GM04504 (cell line): ENCODE measurements at regions not wholly inside any gene's neighbourhood (a gene's known extent, or its start where the extent isn't known, plus 50 kb on each side); places are given as distances from the start of the nearest gene placed in this dataset.

Experiments
- DNase-seq: peaks from one replicate; pipeline ENCODE4 v3.0.0-alpha.2; 2012; ENCODE audit warnings: low read depth

DNA sequence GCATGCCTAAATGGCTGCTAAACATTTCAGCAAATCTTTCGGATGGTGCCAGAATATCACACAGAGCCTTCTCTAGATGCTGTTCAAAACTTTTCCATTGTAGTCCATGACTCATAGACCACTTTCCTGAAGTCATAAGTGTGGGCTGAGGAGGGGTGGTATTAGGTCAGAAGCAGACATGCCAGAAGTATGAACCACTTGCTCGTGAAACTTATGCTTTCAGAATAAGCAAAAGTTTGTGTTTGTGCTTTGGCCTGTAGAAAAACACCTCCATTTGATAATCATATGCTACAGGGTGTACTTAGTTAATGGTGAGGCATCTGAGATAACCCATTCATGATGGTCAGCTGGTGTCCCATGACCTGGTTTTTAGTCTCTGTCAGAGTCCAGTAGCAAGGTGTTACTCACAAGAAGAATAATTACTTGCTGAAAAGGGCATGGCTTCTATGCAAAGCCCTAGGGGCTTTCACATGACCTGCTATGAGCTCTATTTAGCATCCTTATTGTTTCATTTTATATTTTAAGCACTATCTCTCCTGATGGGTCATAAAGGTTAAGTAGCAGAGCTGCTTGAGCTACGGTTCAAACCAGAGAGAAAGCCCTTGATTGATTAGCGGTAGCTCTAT lies 183.1 kb upstream of the IVNS1ABP start:
- DNase-seq, result peak; percentile 71

- DNase-seq, result no peak
Observed at GRCh38 chr1:185498207-185498606, 181.2 kb upstream of the IVNS1ABP start.

DNA sequence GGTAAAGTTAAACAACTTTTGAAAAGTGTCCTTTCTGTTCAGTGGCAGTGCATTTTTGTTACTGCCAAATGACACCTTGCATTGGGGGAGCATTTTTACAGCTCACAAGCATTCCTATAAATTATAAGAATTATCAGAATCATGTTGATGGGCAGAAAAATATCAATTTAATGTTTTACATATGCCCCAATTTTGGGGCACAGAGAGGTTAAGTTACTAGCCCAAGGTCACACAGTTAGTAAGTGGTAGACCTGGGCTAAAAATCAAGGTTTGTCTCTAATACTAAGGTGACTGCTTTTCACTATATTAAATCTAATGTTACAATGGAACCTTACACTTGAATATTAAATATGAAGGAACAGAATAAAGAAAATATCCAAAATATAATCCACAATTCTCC lies 180.1 kb upstream of the IVNS1ABP start:
- DNase-seq, result no peak

- DNase-seq, result no peak
Observed at GRCh38 chr1:185495898-185496297, 178.9 kb upstream of the IVNS1ABP start.

DNA sequence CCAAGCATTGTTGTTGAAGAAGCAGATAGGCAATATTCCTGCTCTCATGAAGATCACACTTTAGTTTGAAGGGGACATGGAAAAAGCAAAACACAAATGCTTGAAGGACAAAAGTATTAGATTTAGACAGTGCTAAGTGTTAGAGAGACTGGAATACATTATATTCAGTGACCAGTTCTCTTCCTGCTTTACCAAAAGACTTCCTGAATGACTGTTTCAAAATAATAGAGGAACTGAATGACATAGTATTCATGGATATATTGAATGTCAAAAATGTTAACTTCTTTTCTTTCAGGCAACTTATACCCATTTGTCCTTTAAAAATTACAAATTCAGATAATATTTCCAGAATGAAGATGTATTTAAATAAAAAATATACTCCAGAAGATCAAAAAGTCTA lies 178.0 kb upstream of the IVNS1ABP start:
- DNase-seq, result no peak

DNA sequence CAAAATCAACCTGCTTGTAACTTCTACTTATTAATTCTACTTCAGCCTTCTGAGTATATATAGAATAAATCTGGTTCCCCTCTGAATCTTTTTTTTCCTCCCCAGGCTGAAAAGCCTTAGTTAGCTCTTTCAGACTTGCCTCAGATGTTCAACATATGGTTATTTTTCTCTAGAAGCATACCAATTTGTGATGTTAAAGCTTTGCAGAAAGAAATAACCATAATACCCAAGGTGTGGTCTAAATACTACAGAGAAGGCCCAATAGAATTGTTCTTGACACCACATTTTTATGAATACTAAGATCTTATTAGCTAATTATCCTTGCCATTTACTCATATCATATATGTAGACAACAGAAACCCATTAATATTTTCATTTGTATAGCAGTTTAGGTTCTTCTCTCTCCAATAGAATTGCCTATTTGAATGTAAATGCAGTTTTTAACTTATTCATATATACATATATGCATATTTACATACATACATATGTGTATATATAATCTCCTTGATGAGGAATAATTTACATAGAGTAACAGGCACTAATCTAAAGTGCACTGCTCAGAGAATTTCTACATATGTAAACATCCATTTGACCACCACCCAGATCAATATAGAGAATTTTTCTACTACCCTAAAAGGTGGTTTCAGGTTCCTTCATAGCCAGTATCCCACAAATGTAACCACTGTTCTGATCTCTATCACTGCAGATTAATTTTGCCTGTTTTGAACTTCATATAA lies 175.2 kb upstream of the IVNS1ABP start:
- DNase-seq, result no peak

DNA sequence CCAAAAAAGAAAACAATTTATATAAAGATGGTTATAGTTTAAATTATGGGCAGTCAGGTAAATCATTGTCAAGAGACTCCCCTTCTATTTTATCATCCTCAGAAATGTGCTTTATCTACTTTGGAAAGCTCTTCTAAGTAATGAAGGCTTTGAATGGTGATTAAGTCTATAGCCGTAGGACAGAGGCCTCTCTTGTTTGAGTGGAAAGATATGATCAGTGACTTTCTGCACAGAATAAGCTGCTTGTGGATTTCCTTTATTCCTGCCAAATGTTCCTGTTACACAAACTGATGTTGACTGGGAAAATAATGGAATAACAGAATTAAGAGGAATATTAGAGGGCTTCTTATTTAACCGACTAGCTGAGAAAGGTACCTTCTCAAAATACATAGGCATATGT lies 174.6 kb upstream of the IVNS1ABP start:
- DNase-seq, result no peak

DNA sequence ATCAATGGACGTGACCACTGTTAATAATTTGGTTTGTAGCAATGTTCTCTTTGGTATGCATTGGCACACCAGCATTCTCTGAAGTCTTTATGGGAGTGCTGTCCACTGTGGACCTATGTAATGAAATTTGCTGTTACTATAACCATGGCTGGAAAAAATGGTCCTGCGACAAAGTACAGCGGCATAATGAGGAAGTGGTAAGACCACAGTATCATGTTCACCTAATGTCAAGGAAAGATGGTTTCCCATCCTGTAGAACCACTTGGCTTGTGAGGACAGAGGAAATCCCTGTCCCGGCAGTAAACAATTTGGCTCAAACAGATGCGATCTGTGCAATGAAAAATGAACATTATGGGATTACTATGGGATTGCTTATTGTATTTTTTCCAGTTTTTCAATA lies 173.9 kb upstream of the IVNS1ABP start:
- DNase-seq, result no peak

DNA sequence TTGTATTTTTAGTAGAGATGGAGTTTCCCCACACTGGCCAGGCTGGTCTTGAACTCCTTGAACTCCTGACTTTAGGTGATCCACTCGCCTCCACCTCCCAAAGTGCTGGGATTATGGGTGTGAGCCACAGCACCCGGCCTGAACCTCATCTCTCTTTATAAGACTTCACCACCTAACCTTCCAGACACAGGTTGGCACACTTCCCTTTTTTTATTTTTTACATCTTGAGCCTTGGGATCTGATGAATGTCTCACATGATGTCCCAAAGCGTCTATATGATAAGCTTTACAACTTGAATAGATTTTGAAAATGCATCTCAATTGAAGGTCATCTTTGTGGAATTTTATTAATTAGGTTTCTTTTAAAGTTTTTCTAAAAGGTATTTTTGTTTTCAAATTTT lies 172.4 kb upstream of the IVNS1ABP start:
- DNase-seq, result no peak

- no peak for DNase-seq
Observed at GRCh38 chr1:185488808-185489207, 171.8 kb upstream of the IVNS1ABP start.

GRCh38 chr1:185487936-185488335 lies 170.9 kb upstream of the IVNS1ABP start:
- DNase-seq, result no peak

- no peak for DNase-seq
Observed at GRCh38 chr1:185487026-185487425, 170.0 kb upstream of the IVNS1ABP start.

- DNase-seq, result no peak
Observed at GRCh38 chr1:185486346-185486745, 169.3 kb upstream of the IVNS1ABP start.

- DNase-seq, result peak; percentile 93
Observed at GRCh38 chr1:185483664-185484450, 166.8 kb upstream of the IVNS1ABP start.

DNA sequence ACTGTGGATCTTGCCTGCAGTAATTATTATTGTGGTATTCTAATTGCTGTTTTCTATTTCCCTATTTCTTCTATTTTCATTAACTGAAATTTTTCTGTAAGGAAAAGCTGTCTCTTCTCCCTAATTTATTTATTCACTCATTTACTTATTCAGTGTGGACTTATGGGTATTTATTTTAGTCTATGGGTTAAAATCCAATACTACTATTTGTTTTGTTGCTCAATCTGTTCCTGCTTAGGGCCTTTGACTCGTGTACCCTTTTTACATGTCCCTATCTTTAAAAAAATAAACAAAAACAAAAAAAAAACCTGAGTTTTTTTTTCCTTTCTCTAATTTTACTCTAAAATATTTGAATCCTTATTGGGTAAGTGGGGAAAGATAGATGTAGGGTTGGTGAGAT lies 166.2 kb upstream of the IVNS1ABP start:
- no peak for DNase-seq

DNA sequence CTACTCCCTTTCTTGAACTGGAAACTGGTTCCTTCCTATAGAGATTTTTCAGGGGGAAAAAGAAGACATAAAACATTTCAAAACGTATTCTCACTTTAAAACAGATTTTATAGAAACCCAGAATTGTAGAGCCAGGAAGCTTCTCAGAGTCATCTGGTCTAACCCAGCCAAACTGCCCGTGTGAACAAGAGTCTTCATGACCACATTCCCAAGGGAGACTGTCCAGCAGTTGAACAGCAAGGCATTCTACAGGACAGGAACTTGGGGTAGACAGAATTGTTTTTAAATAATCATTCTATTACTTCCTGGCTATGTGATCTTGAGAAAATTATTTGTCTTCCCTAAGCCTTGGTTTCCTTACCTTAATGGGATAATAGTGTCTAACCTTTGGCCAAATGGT lies 163.5 kb upstream of the IVNS1ABP start:
- DNase-seq, result peak; percentile 29

GRCh38 chr1:185479796-185480195 lies 162.8 kb upstream of the IVNS1ABP start:
- no peak for DNase-seq

DNA sequence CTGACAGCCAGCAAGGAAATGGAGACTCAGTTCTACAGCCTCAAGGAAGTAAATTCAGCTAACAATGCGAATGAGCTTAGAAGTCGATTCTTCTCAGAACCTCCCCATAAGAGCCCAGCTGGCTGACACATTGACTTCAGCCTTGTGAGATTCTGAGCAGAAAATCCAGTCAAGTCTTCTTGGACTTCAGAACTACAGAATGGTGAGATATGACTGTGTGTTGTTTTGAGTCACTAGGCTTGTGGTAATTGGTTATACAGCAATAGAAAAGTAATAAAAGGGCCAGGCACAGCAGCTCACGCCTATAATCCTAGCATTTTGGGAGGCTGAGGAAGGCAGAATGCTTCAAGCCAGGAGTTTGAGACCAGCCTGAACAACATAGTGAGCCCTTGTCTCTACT lies 161.8 kb upstream of the IVNS1ABP start:
- DNase-seq, result no peak

- no peak for DNase-seq
Observed at GRCh38 chr1:185477638-185478580, 160.9 kb upstream of the IVNS1ABP start.

DNA sequence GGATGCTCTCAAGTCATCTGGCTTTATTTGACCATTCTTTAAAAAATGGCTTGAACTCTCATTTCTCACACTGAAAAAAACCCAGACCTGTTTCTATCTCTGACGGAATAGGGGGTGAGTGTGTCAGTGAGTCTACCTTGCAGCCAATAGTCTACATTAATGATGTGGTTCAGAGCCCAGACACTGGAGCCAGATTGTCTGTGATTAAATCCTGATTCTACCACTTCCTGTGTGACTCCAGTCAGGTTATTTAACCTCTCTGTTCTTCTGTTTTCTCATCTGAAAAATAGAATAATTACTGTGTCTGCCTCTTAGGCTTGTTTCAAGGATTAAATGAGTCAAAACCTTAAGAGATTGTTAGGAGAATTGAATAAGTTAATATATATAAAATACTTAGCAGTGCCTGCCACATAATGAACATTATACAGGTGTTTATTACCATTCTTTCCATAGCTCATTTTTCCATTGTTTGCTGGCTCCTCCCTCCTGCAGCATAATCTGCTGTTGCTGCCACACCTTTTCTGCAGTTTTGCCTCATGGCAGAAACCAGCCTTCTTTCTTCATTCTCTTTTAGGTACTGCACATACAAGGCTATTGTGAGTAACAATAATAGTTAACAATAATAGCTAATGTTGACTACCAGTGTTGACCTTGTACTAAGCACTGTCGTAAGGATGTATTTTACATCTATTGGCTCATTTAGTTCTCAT lies 157.6 kb upstream of the IVNS1ABP start:
- DNase-seq, result no peak

DNA sequence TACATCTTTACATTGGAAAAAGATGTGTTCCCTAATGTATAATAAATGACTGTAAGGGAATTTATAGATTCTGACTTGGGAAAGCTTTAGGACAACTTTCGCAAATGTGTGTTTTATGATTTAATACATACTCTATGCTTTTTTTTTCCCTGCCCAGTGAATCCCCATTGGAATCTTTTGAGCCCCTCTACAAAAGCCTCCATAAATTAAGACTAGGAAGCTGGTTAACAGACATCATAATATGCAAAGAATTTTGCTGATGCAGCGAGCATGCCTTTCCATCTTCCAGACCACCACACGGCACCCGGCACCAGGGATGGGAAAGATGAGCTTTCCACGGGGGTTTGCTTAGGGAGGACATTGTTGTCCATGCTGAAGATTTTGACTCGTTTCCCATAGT lies 156.1 kb upstream of the IVNS1ABP start:
- no peak for DNase-seq
